Nephron progenitor cell (in vitro differentiated cells): ENCODE measurements at regions not wholly inside any gene's neighbourhood (a gene's known extent, or its start where the extent isn't known, plus 50 kb on each side); places are given as distances from the start of the nearest gene placed in this dataset.

Source experiments
- DNase-seq: peaks from one replicate; pipeline ENCODE4 v3.0.0; 2021
- H3K27ac Mint-ChIP-seq: 2 replicates; pipeline ENCODE4 v1.8.0; 2021; ENCODE audit warnings: mild to moderate bottlenecking, moderate library complexity, mixed read lengths
- H3K27me3 Mint-ChIP-seq: 2 replicates; pipeline ENCODE4 v1.8.0; 2021; ENCODE audit warnings: mild to moderate bottlenecking, low read depth, mixed read lengths; ENCODE audit not compliant: poor library complexity
- H3K36me3 Mint-ChIP-seq: 2 replicates; pipeline ENCODE4 v1.8.0; 2021; ENCODE audit warnings: low read depth, mixed read lengths
- H3K4me1 Mint-ChIP-seq: 2 replicates; pipeline ENCODE4 v1.8.0; 2021; ENCODE audit warnings: mixed read lengths
- H3K4me3 Mint-ChIP-seq: 2 replicates; pipeline ENCODE4 v1.8.0; 2021; ENCODE audit warnings: mild to moderate bottlenecking, moderate library complexity, mixed read lengths
- H3K9me3 Mint-ChIP-seq: 2 replicates; pipeline ENCODE4 v1.8.0; 2021; ENCODE audit warnings: mild to moderate bottlenecking, moderate library complexity, mixed read lengths
- TF ChIP-seq, protein P1 (sequence below): fragments of 200-600 bp; sonication (generic); IDR thresholded peaks from 2 replicates; pipeline ENCODE4 v1.5.0; 2021; ENCODE audit warnings: antibody characterized with exemption

DNA sequence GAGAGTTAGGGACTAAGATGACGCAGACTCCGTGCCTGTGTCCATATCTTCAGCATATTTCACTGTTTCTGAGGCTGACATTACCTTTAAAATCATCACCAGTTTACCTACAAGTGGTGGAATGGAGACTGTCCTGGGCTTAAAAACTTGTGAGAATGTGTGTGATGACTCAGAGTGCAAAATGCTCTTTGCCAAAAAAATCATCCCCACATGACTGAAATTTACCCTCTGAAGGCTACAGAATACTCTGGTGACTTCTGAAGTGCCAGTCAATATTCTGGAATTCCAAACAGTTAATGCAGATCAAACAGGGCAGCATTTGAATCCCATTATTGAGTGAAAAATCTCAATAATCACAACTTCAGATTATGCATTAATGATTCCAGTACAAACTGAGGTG is 901.4 kb downstream of the EFNB2 start:
- Mint-ChIP-seq H3K27me3 (no peaks in the 10 kb centered on the region), H3K9me3 (peaks cover 3% of the 10 kb centered on the region), H3K36me3 (no peaks in the 10 kb centered on the region), H3K27ac (no peak overlapping the region), H3K4me3 (no peak overlapping the region), H3K4me1 (no peaks in the 10 kb centered on the region)
- TF ChIP-seq, protein P1, sequence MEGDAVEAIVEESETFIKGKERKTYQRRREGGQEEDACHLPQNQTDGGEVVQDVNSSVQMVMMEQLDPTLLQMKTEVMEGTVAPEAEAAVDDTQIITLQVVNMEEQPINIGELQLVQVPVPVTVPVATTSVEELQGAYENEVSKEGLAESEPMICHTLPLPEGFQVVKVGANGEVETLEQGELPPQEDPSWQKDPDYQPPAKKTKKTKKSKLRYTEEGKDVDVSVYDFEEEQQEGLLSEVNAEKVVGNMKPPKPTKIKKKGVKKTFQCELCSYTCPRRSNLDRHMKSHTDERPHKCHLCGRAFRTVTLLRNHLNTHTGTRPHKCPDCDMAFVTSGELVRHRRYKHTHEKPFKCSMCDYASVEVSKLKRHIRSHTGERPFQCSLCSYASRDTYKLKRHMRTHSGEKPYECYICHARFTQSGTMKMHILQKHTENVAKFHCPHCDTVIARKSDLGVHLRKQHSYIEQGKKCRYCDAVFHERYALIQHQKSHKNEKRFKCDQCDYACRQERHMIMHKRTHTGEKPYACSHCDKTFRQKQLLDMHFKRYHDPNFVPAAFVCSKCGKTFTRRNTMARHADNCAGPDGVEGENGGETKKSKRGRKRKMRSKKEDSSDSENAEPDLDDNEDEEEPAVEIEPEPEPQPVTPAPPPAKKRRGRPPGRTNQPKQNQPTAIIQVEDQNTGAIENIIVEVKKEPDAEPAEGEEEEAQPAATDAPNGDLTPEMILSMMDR: no peak
- DNase-seq: no peak

DNA sequence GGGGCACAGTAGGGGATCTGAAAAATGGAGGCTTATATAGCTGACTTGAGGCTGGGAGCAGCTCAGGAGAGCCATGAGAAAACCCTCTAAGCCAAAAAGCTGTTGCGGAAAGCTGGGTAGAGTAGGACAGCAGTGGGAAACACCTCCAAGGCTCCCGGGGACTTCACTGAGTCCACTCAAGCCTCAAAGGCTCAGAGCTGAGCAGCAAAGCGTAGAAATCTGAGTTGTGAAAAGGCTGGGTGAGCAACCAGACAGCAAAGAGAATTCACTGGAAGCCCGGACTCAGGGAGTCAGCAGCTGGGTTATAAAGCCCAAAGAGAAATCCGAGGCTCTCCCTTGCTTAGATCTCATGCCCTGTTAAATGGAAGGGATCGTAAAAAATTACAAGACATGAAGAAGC is 905.0 kb downstream of the EFNB2 start:
- H3K9me3 Mint-ChIP-seq: peaks cover 3% of the 10 kb centered on the region
- H3K36me3 Mint-ChIP-seq: no peaks in the 10 kb centered on the region
- no peak overlapping the region for H3K4me3 Mint-ChIP-seq
- no peaks in the 10 kb centered on the region for H3K27me3 Mint-ChIP-seq
- TF ChIP-seq, protein P1: no peak
- no peaks in the 10 kb centered on the region for H3K4me1 Mint-ChIP-seq
- DNase-seq: no peak
- H3K27ac Mint-ChIP-seq: no peak overlapping the region

DNA sequence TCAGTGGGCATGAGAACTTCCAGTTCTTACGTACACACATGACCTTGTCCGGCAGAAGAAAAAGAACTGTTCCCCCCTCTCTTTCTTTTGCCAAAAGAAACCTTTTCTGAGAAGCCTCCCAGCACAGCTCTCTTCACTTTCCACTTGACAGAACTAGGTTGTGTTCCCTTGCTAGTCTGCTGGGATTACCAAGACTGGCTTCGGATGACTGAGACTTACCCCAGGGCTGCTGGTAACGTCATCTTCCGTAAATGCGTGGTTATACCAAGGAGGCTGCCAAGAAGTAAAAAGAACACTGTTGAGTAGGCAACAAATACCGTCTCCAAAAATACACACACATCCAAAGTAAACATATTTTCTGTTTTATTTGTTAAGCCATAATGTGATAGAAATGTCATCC is 908.2 kb downstream of the EFNB2 start:
- DNase-seq: no peak
- TF ChIP-seq, protein P1: no peak
- no peak overlapping the region for H3K27ac Mint-ChIP-seq
- no peak overlapping the region for H3K4me3 Mint-ChIP-seq
- no peaks in the 10 kb centered on the region for H3K27me3 Mint-ChIP-seq
- H3K4me1 Mint-ChIP-seq: no peaks in the 10 kb centered on the region
- H3K9me3 Mint-ChIP-seq: peaks cover 3% of the 10 kb centered on the region
- no peaks in the 10 kb centered on the region for H3K36me3 Mint-ChIP-seq

DNA sequence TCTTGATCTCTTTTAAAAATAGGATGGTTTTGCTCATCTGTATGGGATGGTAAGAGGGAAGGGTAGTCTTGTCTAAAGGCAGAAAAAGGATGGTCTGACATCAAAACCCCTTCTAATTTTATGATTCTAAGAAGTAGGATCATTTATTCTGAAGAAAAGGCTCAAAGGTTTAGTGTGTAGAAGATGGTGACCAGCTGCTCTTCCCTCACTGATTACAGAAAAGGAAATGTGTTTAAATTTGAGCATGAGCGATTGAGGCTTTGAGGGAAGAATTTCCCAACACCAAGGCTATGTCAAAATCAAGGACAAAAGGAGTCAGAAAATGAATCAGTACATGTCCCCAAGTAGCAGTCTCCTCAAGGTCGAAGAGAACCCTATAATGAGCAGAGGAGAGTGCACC is 909.8 kb downstream of the EFNB2 start:
- TF ChIP-seq, protein P1: no peak
- no peak overlapping the region for H3K27ac Mint-ChIP-seq
- no peak for DNase-seq
- no peaks in the 10 kb centered on the region for H3K4me1 Mint-ChIP-seq
- H3K36me3 Mint-ChIP-seq: no peaks in the 10 kb centered on the region
- H3K27me3 Mint-ChIP-seq: no peaks in the 10 kb centered on the region
- no peaks in the 10 kb centered on the region for H3K9me3 Mint-ChIP-seq
- H3K4me3 Mint-ChIP-seq: no peak overlapping the region

DNA sequence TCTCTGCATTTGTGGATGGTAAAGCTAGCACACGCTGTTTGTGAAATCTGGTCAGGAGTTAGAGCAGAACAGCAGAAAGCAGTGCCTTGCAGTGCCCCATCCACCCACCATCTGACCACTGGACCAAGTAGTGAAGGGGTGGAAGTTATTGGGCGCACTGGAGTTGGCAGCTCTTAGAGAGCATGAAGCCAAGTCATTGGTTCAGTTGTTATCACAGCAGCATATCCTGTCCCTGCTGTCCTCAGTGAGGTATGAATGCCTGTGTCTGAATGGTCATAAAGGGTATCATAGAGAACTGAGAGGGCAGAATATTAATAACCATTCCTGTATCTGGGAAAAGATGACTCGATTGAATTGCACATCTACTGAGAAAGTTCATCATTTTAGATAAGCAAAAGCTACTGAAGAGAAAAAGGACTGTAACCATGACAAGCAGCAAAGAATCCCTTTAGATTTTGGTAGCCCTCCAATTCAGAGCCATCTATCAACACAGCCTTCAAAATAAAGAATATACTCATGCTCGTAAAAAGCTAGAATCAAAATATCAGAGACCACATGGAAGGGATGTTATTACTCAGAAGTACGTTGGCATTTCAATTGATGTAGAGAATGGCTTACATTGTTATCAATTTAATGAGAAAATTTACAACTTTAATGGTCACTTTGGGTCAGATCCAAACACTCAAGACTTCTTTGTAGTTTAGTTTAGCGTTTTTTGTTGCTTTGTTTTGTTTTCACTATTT is 919.0 kb downstream of the EFNB2 start:
- no peak for DNase-seq
- Mint-ChIP-seq H3K4me1 (no peaks in the 10 kb centered on the region), H3K36me3 (no peaks in the 10 kb centered on the region), H3K4me3 (no peak overlapping the region), H3K27ac (no peak overlapping the region), H3K9me3 (no peaks in the 10 kb centered on the region), H3K27me3 (no peaks in the 10 kb centered on the region)
- TF ChIP-seq, protein P1: no peak

DNA sequence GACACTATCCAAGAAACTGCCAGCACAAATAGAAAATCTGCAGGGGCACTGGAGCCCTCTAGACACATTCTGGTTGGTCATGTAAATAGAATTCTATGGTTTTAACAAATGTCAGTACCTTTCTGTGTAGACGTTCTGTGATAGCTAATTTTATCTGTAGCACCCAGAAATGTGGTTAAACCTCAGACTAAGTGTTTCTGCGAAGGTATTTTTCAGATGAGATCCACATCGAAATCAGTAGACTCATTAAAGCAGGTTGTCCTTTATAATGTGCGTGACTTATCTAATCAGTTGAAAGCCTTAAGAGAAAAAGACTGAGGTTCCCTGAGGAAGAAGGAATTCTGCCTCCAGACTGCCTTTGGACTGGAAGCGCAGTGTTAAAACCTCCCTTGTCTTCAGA is 922.9 kb downstream of the EFNB2 start:
- Mint-ChIP-seq H3K4me3 (no peak overlapping the region), H3K36me3 (no peaks in the 10 kb centered on the region), H3K9me3 (no peaks in the 10 kb centered on the region), H3K27ac (no peak overlapping the region), H3K27me3 (no peaks in the 10 kb centered on the region), H3K4me1 (no peaks in the 10 kb centered on the region)
- TF ChIP-seq, protein P1: no peak
- DNase-seq: no peak
